CD4-positive, alpha-beta T cell (primary cell): ENCODE measurements at regions not wholly inside any gene's neighbourhood (a gene's known extent, or its start where the extent isn't known, plus 50 kb on each side); places are given as distances from the start of the nearest gene placed in this dataset.

ENCODE experiments used
- ATAC-seq: fragments of 200-7000 bp; cut with Tn5 transposase; one replicate; pipeline ENCODE4 v1.10.0; 2022; ENCODE audit warnings: mild to moderate bottlenecking; ENCODE audit not compliant: poor library complexity
- CTCF ChIA-PET: fragments of 350-600 bp; sonication (Branson Sonifier 250); formaldehyde crosslinking; loops from one replicate; lab custom pipeline; 2021; ENCODE audit warnings: antibody characterized with exemption, inconsistent platforms; lab: Charles Lee
- POLR2A ChIA-PET: fragments of 350-600 bp; sonication (Branson Sonifier 250); formaldehyde crosslinking; loops from one replicate; lab custom pipeline; 2021; ENCODE audit warnings: antibody characterized with exemption, inconsistent platforms; lab: Charles Lee
- DNase-seq, 14 experiments: peaks; one replicate each; pipeline ENCODE4 v3.0.0-alpha.2; 2013 to 2020; ENCODE audit warnings: mixed read lengths in 2 of 14
- H3K27ac ChIP-seq, 2 donors: one replicate each; pipeline versions ENCODE4 v1.5.1 to v1.7.0; 2013; ENCODE audit warnings: low read length in 2 of 2, low read depth in 1 of 2, mild to moderate bottlenecking in 1 of 2
- H3K27me3 ChIP-seq, 2 experiments: 1 replicate in 1 of 2; 2 replicates in 1 of 2; pipeline versions ENCODE4 v1.6.1 to v1.7.0; 2013; ENCODE audit warnings: low read length in 2 of 2, control low read depth in 1 of 2, mild to moderate bottlenecking in 1 of 2, moderate library complexity in 1 of 2; ENCODE audit not compliant: insufficient read depth in 2 of 2, control insufficient read depth in 1 of 2
- H3K36me3 ChIP-seq: one replicate; pipeline ENCODE4 v1.6.1; 2013; ENCODE audit warnings: low read length, control low read depth; ENCODE audit not compliant: insufficient read depth
- H3K4me1 ChIP-seq: one replicate; pipeline ENCODE4 v1.6.1; 2013; ENCODE audit warnings: low read length, control low read depth; ENCODE audit not compliant: insufficient read depth
- H3K4me3 ChIP-seq: one replicate; pipeline ENCODE4 v1.5.1; 2013; ENCODE audit warnings: mild to moderate bottlenecking, low read length, moderate library complexity
- H3K9me3 ChIP-seq, 2 experiments: 1 replicate in 1 of 2; 2 replicates in 1 of 2; pipeline versions ENCODE4 v1.6.1 to v1.7.0; 2013; ENCODE audit warnings: low read length in 2 of 2, mild to moderate bottlenecking in 2 of 2, control low read depth in 1 of 2, moderate library complexity in 1 of 2; ENCODE audit not compliant: control insufficient read depth in 1 of 2, insufficient read depth in 1 of 2
- H3K27ac Mint-ChIP-seq: one replicate; pipeline ENCODE4 v1.8.0; 2020; ENCODE audit warnings: mixed read lengths
- H3K27me3 Mint-ChIP-seq: one replicate; pipeline ENCODE4 v1.8.0; 2021; ENCODE audit warnings: mixed read lengths
- H3K36me3 Mint-ChIP-seq: one replicate; pipeline ENCODE4 v1.8.0; 2021; ENCODE audit warnings: low read depth, mixed read lengths
- H3K4me1 Mint-ChIP-seq: one replicate; pipeline ENCODE4 v1.8.0; 2021; ENCODE audit warnings: low read depth, mixed read lengths
- H3K4me3 Mint-ChIP-seq: one replicate; pipeline ENCODE4 v1.8.0; 2020; ENCODE audit warnings: mild to moderate bottlenecking, mixed read lengths
- H3K9me3 Mint-ChIP-seq: one replicate; pipeline ENCODE4 v1.8.0; 2020; ENCODE audit warnings: mixed read lengths
- intact Hi-C, 2 experiments: fragments of 100-400 bp; cut with DNase I in 1 of 2; cut with micrococcal nuclease in 1 of 2; formaldehyde crosslinking; loops; one replicate each; pipeline versions ENCODE4 v1.15.1 to v1.9.0; 2023 to 2025; cut with DNase I, micrococcal nuclease
- TF ChIP-seq, protein P1 (sequence below): fragments of 200-600 bp; IDR thresholded peaks from one replicate; pipeline ENCODE4 v1.8.0; 2022; ENCODE audit warnings: antibody characterized with exemption, mild to moderate bottlenecking

- ATAC-seq = no peak
- Histone ChIP-seq H3K36me3 (no peaks in the 10 kb centered on the region), H3K9me3 (no peaks in the 10 kb centered on the region), H3K4me3 (no peak overlapping the region), H3K27me3 (no peaks in the 10 kb centered on the region), H3K27ac (no peak overlapping the region), H3K4me1 (no peaks in the 10 kb centered on the region)
- H3K4me1 Mint-ChIP-seq = no peaks in the 10 kb centered on the region
- no peaks in the 10 kb centered on the region for H3K36me3 Mint-ChIP-seq
- intact Hi-C loops = no loop called here
- ChIA-PET POLR2A (no interaction called here), CTCF (no interaction called here)
- no peak for DNase-seq
- H3K9me3 Mint-ChIP-seq = no peaks in the 10 kb centered on the region
- TF ChIP-seq, protein P1, sequence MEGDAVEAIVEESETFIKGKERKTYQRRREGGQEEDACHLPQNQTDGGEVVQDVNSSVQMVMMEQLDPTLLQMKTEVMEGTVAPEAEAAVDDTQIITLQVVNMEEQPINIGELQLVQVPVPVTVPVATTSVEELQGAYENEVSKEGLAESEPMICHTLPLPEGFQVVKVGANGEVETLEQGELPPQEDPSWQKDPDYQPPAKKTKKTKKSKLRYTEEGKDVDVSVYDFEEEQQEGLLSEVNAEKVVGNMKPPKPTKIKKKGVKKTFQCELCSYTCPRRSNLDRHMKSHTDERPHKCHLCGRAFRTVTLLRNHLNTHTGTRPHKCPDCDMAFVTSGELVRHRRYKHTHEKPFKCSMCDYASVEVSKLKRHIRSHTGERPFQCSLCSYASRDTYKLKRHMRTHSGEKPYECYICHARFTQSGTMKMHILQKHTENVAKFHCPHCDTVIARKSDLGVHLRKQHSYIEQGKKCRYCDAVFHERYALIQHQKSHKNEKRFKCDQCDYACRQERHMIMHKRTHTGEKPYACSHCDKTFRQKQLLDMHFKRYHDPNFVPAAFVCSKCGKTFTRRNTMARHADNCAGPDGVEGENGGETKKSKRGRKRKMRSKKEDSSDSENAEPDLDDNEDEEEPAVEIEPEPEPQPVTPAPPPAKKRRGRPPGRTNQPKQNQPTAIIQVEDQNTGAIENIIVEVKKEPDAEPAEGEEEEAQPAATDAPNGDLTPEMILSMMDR = no peak
- H3K4me3 Mint-ChIP-seq = no peak overlapping the region
- H3K27me3 Mint-ChIP-seq = peaks cover 12% of the 10 kb centered on the region
- H3K27ac Mint-ChIP-seq = no peak overlapping the region
Measured at GRCh38 chr3:180351601-180352000, 250.4 kb upstream of the TTC14 start.

DNA sequence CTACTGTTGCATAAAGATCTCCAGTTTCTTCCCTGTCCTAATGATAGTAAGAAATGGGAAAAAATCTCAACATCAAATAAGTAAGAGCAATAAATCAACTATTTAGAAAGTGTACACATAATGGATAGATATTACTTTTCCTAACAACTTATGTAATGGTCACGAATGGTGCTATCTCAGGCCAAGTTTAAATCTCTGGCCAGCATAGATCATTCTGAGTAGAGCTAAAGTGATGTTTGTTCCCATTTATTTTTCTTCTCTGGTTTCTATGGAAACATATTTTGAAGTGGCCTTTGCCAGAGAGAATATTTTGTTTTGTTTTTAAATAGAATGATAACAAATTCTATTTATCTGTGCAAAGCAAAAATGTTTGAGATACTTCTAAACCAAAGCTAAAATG lies 249.7 kb upstream of the TTC14 start:
- Histone ChIP-seq H3K27me3 (no peaks in the 10 kb centered on the region), H3K4me1 (no peaks in the 10 kb centered on the region), H3K9me3 (no peaks in the 10 kb centered on the region), H3K36me3 (no peaks in the 10 kb centered on the region), H3K4me3 (no peak overlapping the region), H3K27ac (no peak overlapping the region)
- POLR2A ChIA-PET = no interaction called here
- Mint-ChIP-seq H3K27me3 (peaks cover 8% of the 10 kb centered on the region), H3K9me3 (no peaks in the 10 kb centered on the region), H3K4me3 (no peak overlapping the region), H3K27ac (no peak overlapping the region), H3K36me3 (no peaks in the 10 kb centered on the region), H3K4me1 (no peaks in the 10 kb centered on the region)
- intact Hi-C loops = no loop called here
- CTCF ChIA-PET = no interaction called here
- no peak for ATAC-seq
- TF ChIP-seq, protein P1 = no peak
- DNase-seq = no peak

DNA sequence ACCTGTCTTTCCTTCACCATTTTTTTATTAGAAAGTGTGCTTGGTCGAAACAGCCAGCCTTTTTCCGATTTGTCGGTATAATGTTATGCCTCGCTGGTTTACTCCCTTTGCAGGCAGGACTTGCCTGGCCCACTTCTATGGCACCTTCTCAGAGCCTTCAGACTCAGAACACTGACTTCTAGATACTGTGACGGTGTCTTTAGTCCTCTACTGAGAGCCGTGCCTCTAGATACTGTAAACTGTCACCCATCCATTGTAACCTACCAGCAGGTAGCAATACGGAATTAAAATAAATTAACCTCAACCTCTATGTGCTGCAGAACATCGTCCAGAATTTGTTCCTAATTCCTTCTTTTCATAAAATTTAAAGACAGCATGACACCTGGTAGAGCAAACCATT lies 247.7 kb upstream of the TTC14 start:
- no peaks in the 10 kb centered on the region for H3K27me3 ChIP-seq
- H3K27me3 Mint-ChIP-seq = peaks cover 8% of the 10 kb centered on the region
- no peaks in the 10 kb centered on the region for H3K4me1 ChIP-seq
- no peaks in the 10 kb centered on the region for H3K36me3 ChIP-seq
- H3K9me3 ChIP-seq = no peaks in the 10 kb centered on the region
- no peak for ATAC-seq
- H3K27ac Mint-ChIP-seq = no peak overlapping the region
- ChIA-PET CTCF (no interaction called here), POLR2A (no interaction called here)
- no peak for DNase-seq
- no peaks in the 10 kb centered on the region for H3K4me1 Mint-ChIP-seq
- no peaks in the 10 kb centered on the region for H3K36me3 Mint-ChIP-seq
- H3K4me3 Mint-ChIP-seq = no peak overlapping the region
- peaks cover 4% of the 10 kb centered on the region for H3K9me3 Mint-ChIP-seq
- TF ChIP-seq, protein P1 = no peak
- intact Hi-C loops = no loop called here
- H3K27ac ChIP-seq = no peak overlapping the region
- H3K4me3 ChIP-seq = no peak overlapping the region
